ENCODE measurements at regions not wholly inside any gene's neighbourhood (a gene's known extent, or its start where the extent isn't known, plus 50 kb on each side); places are given as distances from the start of the nearest gene placed in this dataset.
"Not testable (repeated sequence)": the region's sequence is repeated elsewhere in the genome, so short reads cannot be mapped to it uniquely, and the experiment has no call there.

DNA sequence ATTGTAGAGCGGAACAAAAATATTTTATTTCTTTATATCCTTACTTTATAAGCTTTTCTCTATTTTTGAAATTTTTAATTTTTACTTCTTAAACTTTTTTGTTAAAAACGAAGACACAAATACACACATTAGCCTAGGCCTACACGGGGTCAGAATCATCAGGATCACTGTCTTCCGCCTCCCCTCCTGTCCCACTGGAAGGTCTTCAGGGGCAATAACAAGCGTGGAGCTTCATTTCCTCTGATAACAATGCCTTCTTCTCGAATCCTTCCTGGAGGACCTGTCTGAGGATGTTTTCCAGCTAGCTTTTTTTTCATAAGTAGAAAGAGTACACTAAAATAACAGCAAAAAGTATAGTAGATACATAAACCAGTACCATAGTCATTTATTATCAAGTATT is 77.7 kb upstream of the DGKG start:
- Histone ChIP-seq H3K9me3 (ENCODE audit: low read depth, low read length) (no peaks in the 10 kb centered on the region), H3K27me3 (ENCODE audit: insufficient read depth, low read length) (no peaks in the 10 kb centered on the region), H3K4me3 (ENCODE audit: low read length) (no peak overlapping the region), H3K4me1 (ENCODE audit: insufficient read depth, low read length) (no peaks in the 10 kb centered on the region)

DNA sequence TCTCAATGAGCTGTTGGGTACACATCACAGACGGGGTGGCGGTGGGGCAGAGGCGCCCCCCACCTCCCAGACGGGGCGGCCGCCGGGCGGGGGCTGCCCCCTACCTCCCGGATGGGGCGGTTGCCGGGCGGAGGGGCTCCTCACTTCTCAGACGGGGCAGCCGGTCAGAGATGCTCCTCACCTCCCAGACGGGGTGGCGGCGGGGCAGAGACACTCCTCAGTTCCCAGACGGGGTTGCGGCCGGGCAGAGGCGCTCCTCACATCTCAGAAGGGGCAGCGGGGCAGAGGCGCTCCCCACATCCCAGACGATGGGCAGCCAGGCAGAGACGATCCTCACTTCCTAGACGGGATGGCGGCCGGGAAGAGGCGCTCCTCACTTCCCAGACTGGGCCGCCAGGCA is 73.3 kb upstream of the DGKG start:
- H3K27me3 ChIP-seq (ENCODE audit: insufficient read depth, low read length); H3K4me3 ChIP-seq (ENCODE audit: low read length); H3K4me1 ChIP-seq (ENCODE audit: insufficient read depth, low read length); H3K9me3 ChIP-seq (ENCODE audit: low read depth, low read length): not testable (repeated sequence)

DNA sequence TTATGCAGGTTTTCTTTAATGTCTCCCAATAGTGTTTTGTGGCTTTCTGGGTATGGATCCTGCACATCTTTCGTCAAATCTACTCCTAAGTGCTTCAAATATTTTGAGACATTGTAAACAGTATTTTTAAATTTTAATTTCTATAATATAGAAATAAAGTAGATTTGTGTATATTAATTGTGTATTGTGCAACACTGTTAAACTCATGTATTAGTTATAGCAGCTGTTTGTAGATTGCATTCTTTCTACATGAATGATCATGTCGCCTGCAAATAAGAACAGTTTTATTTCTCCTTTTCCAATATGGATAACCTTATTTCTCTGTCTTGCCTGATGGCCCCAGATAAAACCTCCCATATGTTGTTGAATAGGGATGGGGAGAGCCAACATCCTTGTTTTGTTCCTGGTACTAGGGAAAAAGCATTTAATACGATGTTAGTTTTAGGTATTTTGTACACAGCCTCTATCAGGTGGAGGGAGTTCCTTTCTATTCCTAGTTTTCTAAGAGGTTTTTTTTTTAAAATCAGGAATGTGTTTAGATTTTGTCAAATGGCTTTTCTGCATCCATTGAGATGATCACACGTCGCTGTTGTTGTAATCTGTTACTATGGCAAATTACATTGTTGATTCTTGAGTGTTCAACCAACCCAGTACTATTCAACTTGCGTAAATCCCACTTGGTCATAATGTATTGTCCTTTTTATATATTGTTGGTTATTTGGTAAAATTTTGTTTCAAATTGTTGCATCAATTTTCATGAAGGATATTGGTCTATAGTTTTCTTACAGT is 71.1 kb upstream of the DGKG start:
- no peaks in the 10 kb centered on the region for H3K4me1 ChIP-seq (ENCODE audit: insufficient read depth, low read length)
- H3K27me3 ChIP-seq (ENCODE audit: insufficient read depth, low read length), result no peaks in the 10 kb centered on the region
- no peaks in the 10 kb centered on the region for H3K9me3 ChIP-seq (ENCODE audit: low read depth, low read length)
- no peak overlapping the region for H3K4me3 ChIP-seq (ENCODE audit: low read length)

DNA sequence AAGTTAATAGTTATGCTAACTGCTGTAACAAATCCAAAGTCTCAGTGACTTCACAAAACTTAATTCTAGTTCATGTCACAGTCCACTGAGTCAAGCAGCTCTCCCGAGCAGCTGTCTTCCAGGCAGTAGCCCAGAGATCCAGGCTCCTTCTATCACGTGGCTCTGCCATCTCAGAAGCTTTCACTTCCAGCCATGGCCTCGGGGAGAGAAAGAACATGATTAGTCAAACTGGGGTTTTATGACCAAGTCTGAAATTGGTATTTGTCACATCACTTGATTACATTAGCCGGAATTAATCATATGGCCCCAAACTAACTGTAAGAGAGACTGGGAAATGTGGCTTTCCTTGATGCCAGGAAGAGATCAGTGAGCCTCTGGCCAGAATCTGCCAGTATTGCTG is 70.2 kb upstream of the DGKG start:
- H3K27me3 ChIP-seq (ENCODE audit: insufficient read depth, low read length), result no peaks in the 10 kb centered on the region
- H3K4me3 ChIP-seq (ENCODE audit: low read length), result no peak overlapping the region
- no peaks in the 10 kb centered on the region for H3K9me3 ChIP-seq (ENCODE audit: low read depth, low read length)
- H3K4me1 ChIP-seq (ENCODE audit: insufficient read depth, low read length), result no peaks in the 10 kb centered on the region

DNA sequence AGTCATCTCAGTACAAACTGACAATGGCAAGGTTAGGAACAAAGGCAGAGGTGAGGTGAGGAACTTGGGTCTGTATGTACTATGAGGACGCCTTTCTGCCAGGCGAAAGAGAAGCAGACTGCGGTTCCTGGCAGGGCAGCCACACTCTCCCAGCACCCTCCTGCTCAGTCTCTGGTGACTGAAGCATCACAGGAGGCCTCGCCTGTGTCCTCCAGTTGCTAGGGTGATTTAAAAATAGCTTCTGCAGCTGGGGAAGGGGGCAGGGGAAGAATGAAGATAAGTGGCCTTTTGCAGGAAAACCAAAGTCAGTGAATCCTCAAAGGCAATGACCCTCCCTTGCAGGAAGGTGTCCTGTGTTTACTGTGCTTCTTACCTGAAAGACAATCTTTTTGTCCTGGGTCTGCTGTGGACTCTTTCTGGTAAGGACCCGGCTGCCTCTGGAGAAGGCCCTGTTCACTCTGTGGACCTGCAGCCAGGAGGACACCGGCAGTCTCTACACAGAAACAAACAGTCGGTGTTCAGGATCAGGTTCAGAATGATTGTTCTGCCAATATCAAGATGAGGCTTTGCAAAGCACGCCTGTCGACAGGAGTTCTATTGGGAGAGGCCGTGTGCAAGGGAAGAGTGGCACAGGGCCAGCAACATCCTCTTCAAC is 65.7 kb upstream of the DGKG start:
- Histone ChIP-seq H3K4me1 (ENCODE audit: insufficient read depth, low read length) (no peaks in the 10 kb centered on the region), H3K27me3 (ENCODE audit: insufficient read depth, low read length) (no peaks in the 10 kb centered on the region), H3K9me3 (ENCODE audit: low read depth, low read length) (no peaks in the 10 kb centered on the region), H3K4me3 (ENCODE audit: low read length) (no peak overlapping the region)

DNA sequence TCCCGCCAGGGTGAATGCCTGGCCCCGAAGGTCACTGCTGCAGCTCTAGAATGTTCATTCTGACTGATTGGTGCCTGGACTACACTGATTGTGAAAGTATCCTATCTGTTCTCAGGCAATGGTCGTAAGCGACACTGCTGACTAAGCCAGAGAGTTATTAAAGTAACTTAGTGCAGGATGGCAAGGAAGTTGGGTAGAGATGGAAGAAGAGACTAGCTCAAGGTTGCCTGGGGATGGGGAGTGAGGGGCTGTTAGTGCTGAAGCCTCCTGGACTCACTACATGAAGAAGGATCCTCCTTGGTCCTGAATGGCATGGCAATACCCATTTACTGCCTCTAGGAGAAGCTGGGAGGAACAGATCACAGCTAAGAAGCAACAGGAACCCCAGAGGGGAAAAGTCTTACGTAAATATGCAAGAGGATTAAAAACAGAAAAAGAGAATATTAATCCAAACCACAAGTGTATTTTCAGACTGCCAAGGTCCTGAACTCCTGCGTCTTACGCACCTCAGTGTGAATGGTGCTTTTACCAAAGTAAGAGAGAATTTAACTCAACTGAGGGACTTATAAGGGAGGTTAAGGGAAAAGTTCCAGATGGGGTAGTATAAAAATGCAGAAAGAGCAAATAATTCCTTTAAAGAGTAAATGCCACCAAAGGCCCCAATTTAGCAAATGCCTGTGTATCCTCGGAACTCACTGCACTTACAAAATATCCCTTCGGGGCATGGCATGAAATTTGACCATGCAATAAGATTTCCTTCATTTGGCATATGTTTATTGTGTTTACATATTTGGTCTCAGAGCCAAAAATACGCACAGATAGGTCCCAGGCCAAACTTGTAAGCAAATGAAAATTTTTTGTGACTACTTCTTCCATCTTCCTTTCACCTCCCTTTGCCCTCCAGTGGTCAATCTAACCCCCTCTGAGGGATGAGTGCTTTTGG is 64.0 kb upstream of the DGKG start:
- H3K27me3 ChIP-seq (ENCODE audit: insufficient read depth, low read length), result no peaks in the 10 kb centered on the region
- H3K9me3 ChIP-seq (ENCODE audit: low read depth, low read length), result no peaks in the 10 kb centered on the region
- no peaks in the 10 kb centered on the region for H3K4me1 ChIP-seq (ENCODE audit: insufficient read depth, low read length)
- H3K4me3 ChIP-seq (ENCODE audit: low read length), result no peak overlapping the region

DNA sequence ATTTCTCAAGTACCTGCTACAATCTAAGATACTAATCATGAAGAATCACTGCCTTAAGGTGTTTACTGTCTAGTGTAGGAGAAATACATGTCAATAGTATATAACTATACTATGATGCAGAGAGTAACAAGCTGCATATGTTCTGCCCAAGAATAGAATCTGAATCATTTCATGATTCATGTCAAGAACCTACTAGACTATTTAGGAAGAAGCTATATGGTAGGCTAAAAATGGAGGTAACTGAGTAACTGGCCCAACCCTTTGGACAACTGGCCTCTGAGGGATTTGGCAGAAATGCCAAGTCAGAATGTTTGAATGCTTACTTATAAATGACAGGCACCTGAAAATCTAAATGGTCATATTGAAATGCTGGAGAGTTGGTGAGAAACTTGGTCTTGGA is 59.9 kb upstream of the DGKG start:
- Histone ChIP-seq H3K9me3 (ENCODE audit: low read depth, low read length) (no peaks in the 10 kb centered on the region), H3K27me3 (ENCODE audit: insufficient read depth, low read length) (no peaks in the 10 kb centered on the region), H3K4me1 (ENCODE audit: insufficient read depth, low read length) (no peaks in the 10 kb centered on the region), H3K4me3 (ENCODE audit: low read length) (no peak overlapping the region)

DNA sequence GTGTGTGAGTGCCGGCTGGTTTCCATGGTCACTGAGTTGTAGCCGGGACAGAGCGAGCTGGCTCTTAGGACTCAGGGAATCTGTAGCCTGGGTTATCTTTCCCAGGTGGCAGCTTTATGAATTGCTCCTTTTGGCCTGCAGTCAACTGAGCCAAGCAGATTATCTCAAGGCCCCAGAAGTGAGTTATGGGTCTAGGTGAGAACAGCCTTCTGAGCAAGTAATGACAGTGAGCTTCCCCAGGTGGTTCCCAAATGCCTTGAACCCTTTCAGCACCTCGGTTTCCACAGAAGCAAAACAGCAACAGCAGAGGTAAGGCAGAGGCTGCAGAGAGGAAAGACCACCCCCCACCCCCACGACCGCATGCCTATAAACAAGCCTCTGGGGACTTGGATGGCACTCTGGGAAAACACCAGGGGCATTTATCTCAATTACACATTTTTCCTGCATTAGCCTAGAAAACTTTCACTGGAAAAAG is 56.7 kb upstream of the DGKG start:
- Histone ChIP-seq H3K4me1 (ENCODE audit: insufficient read depth, low read length) (peaks cover 10% of the 10 kb centered on the region), H3K9me3 (ENCODE audit: low read depth, low read length) (no peaks in the 10 kb centered on the region), H3K4me3 (ENCODE audit: low read length) (no peak overlapping the region), H3K27me3 (ENCODE audit: insufficient read depth, low read length) (no peaks in the 10 kb centered on the region)

DNA sequence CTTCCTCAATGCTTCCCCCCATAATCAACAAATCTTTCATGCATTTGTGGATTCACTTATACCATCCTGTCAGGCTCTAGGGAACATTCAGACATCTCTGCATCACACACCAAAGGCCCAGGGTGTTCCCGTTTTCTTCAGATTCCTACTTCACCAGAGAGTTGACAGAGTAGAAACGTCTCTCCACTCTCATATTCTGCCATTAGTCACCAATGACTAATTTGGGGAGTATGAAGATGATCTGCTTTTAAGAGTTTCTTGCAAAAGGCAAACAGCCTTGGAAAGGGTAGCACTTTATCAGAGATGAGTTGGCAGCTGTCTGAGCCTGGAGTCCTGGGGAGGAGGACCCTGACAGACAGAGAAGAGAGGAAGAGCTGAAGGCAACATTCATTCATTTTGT is 55.8 kb upstream of the DGKG start:
- Histone ChIP-seq H3K9me3 (ENCODE audit: low read depth, low read length) (no peaks in the 10 kb centered on the region), H3K4me1 (ENCODE audit: insufficient read depth, low read length) (peaks cover 15% of the 10 kb centered on the region), H3K27me3 (ENCODE audit: insufficient read depth, low read length) (no peaks in the 10 kb centered on the region), H3K4me3 (ENCODE audit: low read length) (no peak overlapping the region)

DNA sequence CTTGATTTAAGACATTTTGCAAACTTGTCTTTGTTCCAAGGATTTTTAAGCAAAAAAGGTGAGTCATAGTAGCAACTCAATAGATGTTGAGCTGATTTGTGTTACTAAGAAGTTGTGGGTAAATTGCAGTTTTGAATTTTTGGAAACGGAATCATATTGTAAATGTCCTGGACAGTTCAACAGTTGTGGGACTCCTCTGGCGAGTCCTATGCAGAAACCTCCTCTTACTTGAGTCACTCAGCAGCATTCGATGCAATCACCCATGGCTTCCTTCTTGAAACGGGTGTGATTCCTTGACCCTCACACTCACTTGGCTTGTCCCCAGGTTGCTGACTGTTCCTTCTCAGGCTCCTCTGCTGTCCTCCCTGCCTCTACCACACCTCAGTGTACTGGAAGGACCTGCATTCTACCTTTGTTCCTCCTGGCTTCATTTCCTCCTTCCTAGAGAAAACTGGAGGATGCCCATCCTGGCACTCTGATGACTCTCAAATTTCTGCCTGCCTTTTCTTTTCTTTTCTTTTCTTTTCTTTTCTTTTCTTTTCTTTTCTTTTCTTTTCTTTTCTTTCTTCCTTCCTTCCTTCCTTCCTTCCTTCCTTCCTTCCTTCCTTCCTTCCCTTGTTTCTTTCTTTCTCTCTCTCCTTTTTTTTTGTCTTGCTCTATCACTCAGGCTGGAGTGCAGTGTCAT is 52.8 kb upstream of the DGKG start:
- Histone ChIP-seq H3K4me3 (ENCODE audit: low read length) (no peak overlapping the region), H3K27me3 (ENCODE audit: insufficient read depth, low read length) (no peaks in the 10 kb centered on the region), H3K4me1 (ENCODE audit: insufficient read depth, low read length) (peaks cover 15% of the 10 kb centered on the region), H3K9me3 (ENCODE audit: low read depth, low read length) (no peaks in the 10 kb centered on the region)

DNA sequence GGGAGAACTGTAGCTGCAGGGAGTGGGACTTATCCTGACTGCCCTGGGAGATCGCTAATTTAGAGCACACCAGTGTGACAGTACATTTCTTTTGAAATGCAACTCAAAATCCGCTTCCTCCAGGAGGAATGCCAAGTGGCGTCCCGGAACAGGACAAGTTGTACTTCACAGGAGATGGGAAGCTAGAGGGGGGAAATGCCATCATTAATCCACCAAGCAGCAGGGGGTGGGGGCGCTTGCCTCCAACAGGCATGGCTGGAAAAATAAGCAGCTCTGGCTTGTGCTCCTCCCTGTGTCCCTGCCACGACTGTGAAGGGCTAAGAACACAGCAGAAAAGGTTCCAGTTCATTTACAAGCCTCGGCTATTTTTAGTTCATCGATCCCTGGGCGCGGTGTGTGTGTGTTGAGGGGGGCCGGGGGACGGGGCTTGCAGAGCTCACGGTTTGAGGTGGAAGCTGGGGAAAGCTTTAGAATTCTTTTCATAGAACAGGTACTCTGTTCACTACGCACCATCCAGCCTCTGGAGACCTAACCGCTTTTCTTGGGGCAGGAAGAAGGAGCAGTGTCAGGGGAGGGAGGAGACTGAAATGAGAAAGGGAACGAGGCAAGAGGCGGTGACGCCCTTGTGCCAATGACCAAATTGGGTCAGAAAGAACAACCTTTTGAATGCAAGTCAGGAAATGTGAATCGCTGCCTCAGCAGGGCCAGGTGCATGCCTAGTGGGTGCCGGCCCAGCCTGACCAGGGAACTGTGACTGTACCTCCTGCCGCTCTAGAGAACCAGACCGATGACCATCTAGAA is 51.8 kb upstream of the DGKG start:
- Histone ChIP-seq H3K4me3 (ENCODE audit: low read length) (peak overlapping the region; percentile 3), H3K27me3 (ENCODE audit: insufficient read depth, low read length) (no peaks in the 10 kb centered on the region), H3K9me3 (ENCODE audit: low read depth, low read length) (no peaks in the 10 kb centered on the region), H3K4me1 (ENCODE audit: insufficient read depth, low read length) (peaks cover 15% of the 10 kb centered on the region)

DNA sequence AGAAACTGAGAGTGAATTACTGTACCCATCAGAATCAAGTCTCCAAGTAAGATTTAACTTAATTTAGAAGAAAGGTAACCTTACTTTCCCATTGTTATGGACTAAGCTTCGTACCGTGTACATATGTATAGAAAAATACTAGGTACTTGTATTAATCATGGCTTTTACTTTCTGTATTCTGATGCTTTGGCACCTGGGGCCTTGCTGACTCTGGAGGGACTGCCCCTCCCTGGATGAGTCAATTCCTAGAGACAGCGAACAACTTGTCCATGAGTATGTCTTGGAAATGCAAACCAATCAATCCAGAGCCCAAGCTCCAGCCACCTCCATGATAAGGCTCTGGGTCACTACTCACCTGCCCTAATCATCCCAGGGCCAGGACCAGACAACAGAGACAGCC is 50.0 kb upstream of the DGKG start:
- no peaks in the 10 kb centered on the region for H3K9me3 ChIP-seq (ENCODE audit: low read depth, low read length)
- no peak overlapping the region for H3K4me3 ChIP-seq (ENCODE audit: low read length)
- peaks cover 15% of the 10 kb centered on the region for H3K4me1 ChIP-seq (ENCODE audit: insufficient read depth, low read length)
- H3K27me3 ChIP-seq (ENCODE audit: insufficient read depth, low read length), result no peaks in the 10 kb centered on the region
